D721Med (cell line): ENCODE measurements at regions not wholly inside any gene's neighbourhood (a gene's known extent, or its start where the extent isn't known, plus 50 kb on each side); places are given as distances from the start of the nearest gene placed in this dataset.

ENCODE experiments used
- DNase-seq: peaks from one replicate; pipeline ENCODE4 v3.0.0; 2011; ENCODE audit warnings: low spot score; ENCODE audit not compliant: insufficient read length
- FAIRE-seq: peaks from 2 replicates; lab custom pipeline; 2011; peaks lifted over from hg19 to GRCh38; lab: Jason Lieb, UNC
- CTCF ChIP-seq: IDR thresholded peaks from 2 replicates; pipeline ENCODE4 v1.5.1; 2012; ENCODE audit warnings: mild to moderate bottlenecking, control low read depth; ENCODE audit not compliant: insufficient read depth; ENCODE audit errors: missing control alignments

GRCh38 chr9:36492865-36493264 lies 79.8 kb upstream of the MELK start:
- no peak for FAIRE-seq
- DNase-seq, result no peak
- no peak for TF ChIP-seq CTCF

- TF ChIP-seq CTCF, result no peak
- DNase-seq, result no peak
- FAIRE-seq, result no peak
These were observed 83.2 kb upstream of the MELK start for GRCh38 chr9:36489453-36489852.

- no peak for FAIRE-seq
- DNase-seq, result no peak
- no peak for TF ChIP-seq CTCF
These were observed 84.3 kb upstream of the MELK start for GRCh38 chr9:36488389-36488756.

GRCh38 chr9:36487482-36488388 lies 85.0 kb upstream of the MELK start:
- DNase-seq (no peak), FAIRE-seq (no peak)
- TF ChIP-seq CTCF, result no peak

GRCh38 chr9:36486933-36487481 lies 85.7 kb upstream of the MELK start:
- no peak for TF ChIP-seq CTCF
- DNase-seq (no peak), FAIRE-seq (no peak)

- DNase-seq (no peak), FAIRE-seq (no peak)
- no peak for TF ChIP-seq CTCF
These were observed 86.3 kb upstream of the MELK start for GRCh38 chr9:36486329-36486932.
